Esophagus muscularis mucosa (tissue), 4 donors: ENCODE measurements at regions not wholly inside any gene's neighbourhood (a gene's known extent, or its start where the extent isn't known, plus 50 kb on each side); places are given as distances from the start of the nearest gene placed in this dataset.

Source experiments
- DNase-seq: peaks from one replicate; pipeline ENCODE4 v3.0.0-alpha.2; 2017; ENCODE audit errors: extremely low spot score
- H3K27ac ChIP-seq, 4 donors: fragments of 200-600 bp; sonication (generic); replicated peaks in 1 of 4; 1 replicate in 3 of 4; 2 replicates in 1 of 4; pipeline ENCODE4 v1.5.1; 2016 to 2019; ENCODE audit warnings: mild to moderate bottlenecking in 1 of 4
- H3K27me3 ChIP-seq, 4 donors: fragments of 200-600 bp; sonication (generic); one replicate each; pipeline versions ENCODE4 v1.5.1 to v1.6.0; 2016 to 2019
- H3K36me3 ChIP-seq, 4 donors: fragments of 200-600 bp; sonication (generic); one replicate each; pipeline ENCODE4 v1.5.1; 2016 to 2019
- H3K4me1 ChIP-seq, 4 donors: fragments of 200-600 bp; sonication (generic); one replicate each; pipeline ENCODE4 v1.5.1; 2016 to 2019
- H3K4me3 ChIP-seq, 4 donors: fragments of 200-600 bp; sonication (generic); 1 replicate in 2 of 4; 2 replicates in 2 of 4; pipeline ENCODE4 v1.5.1; 2016 to 2019; ENCODE audit warnings: mild to moderate bottlenecking in 4 of 4, moderate library complexity in 1 of 4
- H3K9me3 ChIP-seq, 4 donors: fragments of 200-600 bp; sonication (generic); 1 replicate in 3 of 4; 2 replicates in 1 of 4; pipeline ENCODE4 v1.5.1; 2016 to 2019
- EP300 ChIP-seq: sonication (generic); formaldehyde crosslinking; IDR thresholded peaks from one replicate; pipeline ENCODE4 v1.6.1; 2017; ENCODE audit warnings: antibody characterized with exemption
- POLR2A ChIP-seq: fragments of 450-650 bp; IDR thresholded peaks from one replicate; pipeline ENCODE4 v1.6.1; 2017; ENCODE audit warnings: antibody characterized with exemption, moderate library complexity, mild to moderate bottlenecking, low read depth
- POLR2AphosphoS5 ChIP-seq, 2 donors: sonication (generic); formaldehyde crosslinking; IDR thresholded peaks; one replicate each; pipeline ENCODE4 v1.6.1; 2017; ENCODE audit warnings: antibody characterized with exemption in 2 of 2
- WGBS: methylation state at CpG from one replicate; pipeline ENCODE4 v1.1.5; 2018; 5-methylcytosine and 5-hydroxymethylcytosine counted together
- intact Hi-C: fragments of 100-400 bp; cut with DNase I; formaldehyde crosslinking; loops from one replicate; pipeline ENCODE4 v1.15.1; 2023
- TF ChIP-seq, protein P1 (sequence below), 3 experiments: fragments of 200-600 bp in 2 of 3; fragments of 450-650 bp in 1 of 3; sonication (generic) in 2 of 3; IDR thresholded peaks; one replicate each; pipeline ENCODE4 v1.5.1; 2017 to 2019; ENCODE audit warnings: antibody characterized with exemption in 3 of 3, mild to moderate bottlenecking in 2 of 3, moderate library complexity in 1 of 3

DNA sequence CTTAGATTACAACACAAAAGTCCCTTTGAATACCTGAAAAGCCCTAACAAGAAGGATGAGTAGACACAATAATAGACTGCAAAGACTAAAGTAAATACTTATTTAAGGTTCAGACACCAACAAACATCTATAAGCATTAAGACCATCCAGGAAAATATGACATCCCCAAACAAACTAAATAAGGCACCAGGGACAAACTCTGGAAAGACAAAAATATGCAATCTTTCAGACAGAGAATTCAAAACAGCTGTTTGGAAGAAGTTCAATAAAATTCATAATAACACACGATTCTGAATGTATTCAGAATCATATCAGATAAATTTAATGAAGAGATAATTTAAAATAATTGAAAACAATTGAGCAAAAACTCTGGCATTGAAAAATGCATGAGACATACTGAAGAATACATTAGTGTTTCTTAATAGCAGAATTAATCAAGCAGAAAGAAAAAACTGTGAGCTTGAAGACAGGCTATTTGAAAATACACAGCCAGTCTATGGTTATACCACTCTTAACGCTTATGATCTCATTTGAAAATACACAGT, 1388.8 kb downstream of the DSC3 start:
- Histone ChIP-seq H3K4me3 (no peak overlapping the region), H3K36me3 (no peaks in the 10 kb centered on the region), H3K4me1 (no peaks in the 10 kb centered on the region), H3K27me3 (no peaks in the 10 kb centered on the region), H3K27ac (no peak overlapping the region), H3K9me3 (no peaks in the 10 kb centered on the region)
- intact Hi-C loops = no loop called here
- TF ChIP-seq EP300 = no peak
- no peak for TF ChIP-seq POLR2A
- no peak for TF ChIP-seq POLR2AphosphoS5 (IDR thresholded peaks at IDR 0.05)
- TF ChIP-seq, protein P1, sequence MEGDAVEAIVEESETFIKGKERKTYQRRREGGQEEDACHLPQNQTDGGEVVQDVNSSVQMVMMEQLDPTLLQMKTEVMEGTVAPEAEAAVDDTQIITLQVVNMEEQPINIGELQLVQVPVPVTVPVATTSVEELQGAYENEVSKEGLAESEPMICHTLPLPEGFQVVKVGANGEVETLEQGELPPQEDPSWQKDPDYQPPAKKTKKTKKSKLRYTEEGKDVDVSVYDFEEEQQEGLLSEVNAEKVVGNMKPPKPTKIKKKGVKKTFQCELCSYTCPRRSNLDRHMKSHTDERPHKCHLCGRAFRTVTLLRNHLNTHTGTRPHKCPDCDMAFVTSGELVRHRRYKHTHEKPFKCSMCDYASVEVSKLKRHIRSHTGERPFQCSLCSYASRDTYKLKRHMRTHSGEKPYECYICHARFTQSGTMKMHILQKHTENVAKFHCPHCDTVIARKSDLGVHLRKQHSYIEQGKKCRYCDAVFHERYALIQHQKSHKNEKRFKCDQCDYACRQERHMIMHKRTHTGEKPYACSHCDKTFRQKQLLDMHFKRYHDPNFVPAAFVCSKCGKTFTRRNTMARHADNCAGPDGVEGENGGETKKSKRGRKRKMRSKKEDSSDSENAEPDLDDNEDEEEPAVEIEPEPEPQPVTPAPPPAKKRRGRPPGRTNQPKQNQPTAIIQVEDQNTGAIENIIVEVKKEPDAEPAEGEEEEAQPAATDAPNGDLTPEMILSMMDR (IDR thresholded peaks at IDR 0.05) = no peak
- WGBS = 34% methylated on average over 2 of the region's 2 CpGs
- DNase-seq = no peak

DNA sequence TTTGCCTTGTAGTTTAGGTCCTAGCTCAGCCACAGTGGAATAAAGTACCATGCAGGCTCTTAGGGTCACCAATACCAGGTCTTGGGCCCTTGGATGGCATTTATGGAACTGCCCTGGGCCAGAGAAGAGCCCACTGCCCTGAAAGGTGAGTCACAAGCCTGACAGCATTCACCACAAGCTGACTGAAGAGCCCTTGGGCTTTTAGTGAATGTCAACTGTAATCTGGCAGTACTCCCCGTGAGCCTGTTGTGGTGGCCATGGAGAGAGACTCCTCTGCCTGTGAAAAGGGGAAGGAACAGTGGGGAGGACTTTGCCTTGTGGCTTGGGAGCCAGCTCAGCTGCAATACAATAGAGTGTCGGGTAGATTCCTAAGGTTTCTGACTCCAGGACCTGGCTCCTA, 1389.7 kb downstream of the DSC3 start:
- Histone ChIP-seq H3K4me1 (no peaks in the 10 kb centered on the region), H3K27me3 (no peaks in the 10 kb centered on the region), H3K4me3 (no peak overlapping the region), H3K27ac (no peak overlapping the region), H3K9me3 (no peaks in the 10 kb centered on the region), H3K36me3 (no peaks in the 10 kb centered on the region)
- intact Hi-C loops = no loop called here
- 83% methylated on average over 2 of the region's 2 CpGs for WGBS
- no peak for TF ChIP-seq POLR2AphosphoS5 (IDR thresholded peaks at IDR 0.05)
- TF ChIP-seq EP300 = no peak
- TF ChIP-seq POLR2A = no peak
- TF ChIP-seq, protein P1 (IDR thresholded peaks at IDR 0.05) = no peak
- no peak for DNase-seq

DNA sequence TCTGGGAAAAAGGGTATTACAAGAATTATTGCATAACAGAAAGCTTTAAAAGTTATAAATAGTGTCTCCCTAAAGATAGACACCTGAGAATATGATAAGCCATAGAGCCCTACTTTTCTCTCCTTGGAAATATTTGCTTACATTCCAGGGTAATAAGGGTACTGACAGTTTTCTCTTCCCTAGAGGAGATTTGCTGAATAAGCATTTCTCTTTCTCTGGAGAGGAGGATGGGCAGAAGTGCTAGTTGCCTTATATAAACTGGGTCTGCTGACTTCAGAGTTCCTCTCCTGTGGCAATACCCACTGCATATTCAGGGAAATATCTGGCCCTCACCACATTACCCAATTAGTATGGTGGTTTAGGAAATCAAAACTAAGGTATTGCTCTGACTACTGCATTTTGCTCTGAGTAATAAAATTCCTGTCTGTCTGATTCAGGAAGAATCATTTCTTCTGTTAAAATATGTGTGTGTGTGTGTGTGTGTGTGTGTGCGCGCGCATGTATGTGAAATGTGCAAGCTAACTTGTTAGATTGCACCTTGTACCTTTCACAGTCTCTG, 1391.3 kb downstream of the DSC3 start:
- no peaks in the 10 kb centered on the region for H3K4me1 ChIP-seq
- 76% methylated on average over 3 of the region's 3 CpGs for WGBS
- no peak overlapping the region for H3K4me3 ChIP-seq
- H3K27me3 ChIP-seq = no peaks in the 10 kb centered on the region
- TF ChIP-seq POLR2A (no peak), EP300 (no peak), POLR2AphosphoS5 (IDR thresholded peaks at IDR 0.05) (no peak)
- TF ChIP-seq, protein P1 (IDR thresholded peaks at IDR 0.05) = no peak
- DNase-seq = no peak
- intact Hi-C loops = no loop called here
- no peak overlapping the region for H3K27ac ChIP-seq
- no peaks in the 10 kb centered on the region for H3K36me3 ChIP-seq
- no peaks in the 10 kb centered on the region for H3K9me3 ChIP-seq

DNA sequence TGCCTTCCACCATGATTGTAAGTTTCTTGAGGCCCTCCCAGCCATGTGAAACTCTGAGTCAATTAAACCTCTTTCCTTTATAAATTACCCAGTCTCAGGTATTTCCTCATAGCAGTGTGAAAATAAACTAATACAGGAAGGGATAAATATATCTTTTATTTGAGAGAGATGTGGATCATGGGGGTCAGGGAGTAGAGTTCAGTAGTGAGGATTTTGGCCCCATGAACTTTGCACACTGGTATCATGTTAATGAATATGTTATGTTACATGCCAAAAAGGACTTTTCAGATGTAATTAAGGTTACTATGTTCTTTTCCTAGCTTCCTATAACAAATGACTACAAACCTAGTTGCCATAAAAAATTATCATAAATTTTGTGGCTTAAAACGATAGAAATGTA, 1393.7 kb downstream of the DSC3 start:
- no peaks in the 10 kb centered on the region for H3K36me3 ChIP-seq
- 73% methylated on average over 1 of the region's 1 CpG for WGBS
- DNase-seq = no peak
- TF ChIP-seq POLR2A (no peak), EP300 (no peak), POLR2AphosphoS5 (IDR thresholded peaks at IDR 0.05) (no peak)
- TF ChIP-seq, protein P1 (IDR thresholded peaks at IDR 0.05) = no peak
- intact Hi-C loops = no loop called here
- no peaks in the 10 kb centered on the region for H3K9me3 ChIP-seq
- H3K27me3 ChIP-seq = no peaks in the 10 kb centered on the region
- H3K4me3 ChIP-seq = no peak overlapping the region
- no peaks in the 10 kb centered on the region for H3K4me1 ChIP-seq
- no peak overlapping the region for H3K27ac ChIP-seq

DNA sequence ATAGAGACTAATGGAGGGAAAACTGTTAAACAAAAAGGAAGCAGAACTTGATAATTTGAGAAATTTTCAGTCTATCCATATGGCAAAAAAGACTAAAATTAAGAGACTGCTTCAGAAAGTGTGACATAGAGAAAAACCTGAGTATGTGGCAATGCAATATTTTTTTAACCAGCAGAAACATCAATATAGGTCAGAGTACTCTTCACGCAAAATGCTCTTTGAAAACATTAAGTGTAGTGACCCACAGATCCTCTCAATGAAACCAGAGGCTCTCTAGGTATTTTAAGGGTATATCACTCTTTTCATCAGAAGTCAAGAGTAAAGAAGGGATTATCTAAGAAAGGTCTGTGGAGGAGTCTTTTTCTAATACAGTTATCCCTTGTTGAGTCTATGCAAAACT, 1394.8 kb downstream of the DSC3 start:
- whole genome bisulfite sequencing = 91% methylated on average over 1 of the region's 1 CpG
- no peaks in the 10 kb centered on the region for H3K27me3 ChIP-seq
- TF ChIP-seq, protein P1 (IDR thresholded peaks at IDR 0.05) = no peak
- TF ChIP-seq EP300 (no peak), POLR2A (no peak), POLR2AphosphoS5 (IDR thresholded peaks at IDR 0.05) (no peak)
- DNase-seq = no peak
- H3K9me3 ChIP-seq = no peaks in the 10 kb centered on the region
- intact Hi-C loops = no loop called here
- H3K36me3 ChIP-seq = no peaks in the 10 kb centered on the region
- H3K4me3 ChIP-seq = no peak overlapping the region
- H3K27ac ChIP-seq = no peak overlapping the region
- H3K4me1 ChIP-seq = no peaks in the 10 kb centered on the region
